ENCODE measurements at regions not wholly inside any gene's neighbourhood (a gene's known extent, or its start where the extent isn't known, plus 50 kb on each side); places are given as distances from the start of the nearest gene placed in this dataset.

DNA sequence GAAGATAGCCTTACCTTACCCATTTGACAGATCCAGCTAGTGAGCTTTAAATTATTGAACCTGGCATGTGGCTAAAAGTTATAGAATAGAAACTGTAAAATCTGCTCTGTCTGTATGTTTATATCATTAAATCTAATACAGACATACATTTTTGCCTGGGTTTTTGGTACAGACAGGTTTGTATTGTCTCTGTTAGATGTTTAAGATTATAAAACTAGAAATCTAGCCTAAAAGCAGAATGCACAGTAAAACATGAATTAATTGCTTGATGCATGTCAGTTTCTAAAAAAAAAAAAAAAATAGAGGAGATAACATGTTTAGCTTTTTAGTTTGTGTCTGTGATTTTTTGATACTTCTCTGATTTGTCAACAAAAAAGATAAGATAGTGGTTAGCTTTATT is 477.6 kb upstream of the LRRC7 start:
- TF ChIP-seq, protein P1, sequence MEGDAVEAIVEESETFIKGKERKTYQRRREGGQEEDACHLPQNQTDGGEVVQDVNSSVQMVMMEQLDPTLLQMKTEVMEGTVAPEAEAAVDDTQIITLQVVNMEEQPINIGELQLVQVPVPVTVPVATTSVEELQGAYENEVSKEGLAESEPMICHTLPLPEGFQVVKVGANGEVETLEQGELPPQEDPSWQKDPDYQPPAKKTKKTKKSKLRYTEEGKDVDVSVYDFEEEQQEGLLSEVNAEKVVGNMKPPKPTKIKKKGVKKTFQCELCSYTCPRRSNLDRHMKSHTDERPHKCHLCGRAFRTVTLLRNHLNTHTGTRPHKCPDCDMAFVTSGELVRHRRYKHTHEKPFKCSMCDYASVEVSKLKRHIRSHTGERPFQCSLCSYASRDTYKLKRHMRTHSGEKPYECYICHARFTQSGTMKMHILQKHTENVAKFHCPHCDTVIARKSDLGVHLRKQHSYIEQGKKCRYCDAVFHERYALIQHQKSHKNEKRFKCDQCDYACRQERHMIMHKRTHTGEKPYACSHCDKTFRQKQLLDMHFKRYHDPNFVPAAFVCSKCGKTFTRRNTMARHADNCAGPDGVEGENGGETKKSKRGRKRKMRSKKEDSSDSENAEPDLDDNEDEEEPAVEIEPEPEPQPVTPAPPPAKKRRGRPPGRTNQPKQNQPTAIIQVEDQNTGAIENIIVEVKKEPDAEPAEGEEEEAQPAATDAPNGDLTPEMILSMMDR (IDR thresholded peaks at IDR 0.05; ENCODE audit: poor library complexity, severe bottlenecking), result no peak
- TF ChIP-seq RAD21 (conservative IDR thresholded peaks at IDR 0.05), result no peak
- no peak for TF ChIP-seq TAF1 (IDR thresholded peaks at IDR 0.05; ENCODE audit: low read depth)
- TF ChIP-seq EZH2 (IDR thresholded peaks at IDR 0.05; ENCODE audit: borderline replicate concordance, insufficient read depth, low read length, poor library complexity, severe bottlenecking), result no peak
- TF ChIP-seq POLR2AphosphoS5 (IDR thresholded peaks at IDR 0.05), result no peak
- TF ChIP-seq, protein P2, sequence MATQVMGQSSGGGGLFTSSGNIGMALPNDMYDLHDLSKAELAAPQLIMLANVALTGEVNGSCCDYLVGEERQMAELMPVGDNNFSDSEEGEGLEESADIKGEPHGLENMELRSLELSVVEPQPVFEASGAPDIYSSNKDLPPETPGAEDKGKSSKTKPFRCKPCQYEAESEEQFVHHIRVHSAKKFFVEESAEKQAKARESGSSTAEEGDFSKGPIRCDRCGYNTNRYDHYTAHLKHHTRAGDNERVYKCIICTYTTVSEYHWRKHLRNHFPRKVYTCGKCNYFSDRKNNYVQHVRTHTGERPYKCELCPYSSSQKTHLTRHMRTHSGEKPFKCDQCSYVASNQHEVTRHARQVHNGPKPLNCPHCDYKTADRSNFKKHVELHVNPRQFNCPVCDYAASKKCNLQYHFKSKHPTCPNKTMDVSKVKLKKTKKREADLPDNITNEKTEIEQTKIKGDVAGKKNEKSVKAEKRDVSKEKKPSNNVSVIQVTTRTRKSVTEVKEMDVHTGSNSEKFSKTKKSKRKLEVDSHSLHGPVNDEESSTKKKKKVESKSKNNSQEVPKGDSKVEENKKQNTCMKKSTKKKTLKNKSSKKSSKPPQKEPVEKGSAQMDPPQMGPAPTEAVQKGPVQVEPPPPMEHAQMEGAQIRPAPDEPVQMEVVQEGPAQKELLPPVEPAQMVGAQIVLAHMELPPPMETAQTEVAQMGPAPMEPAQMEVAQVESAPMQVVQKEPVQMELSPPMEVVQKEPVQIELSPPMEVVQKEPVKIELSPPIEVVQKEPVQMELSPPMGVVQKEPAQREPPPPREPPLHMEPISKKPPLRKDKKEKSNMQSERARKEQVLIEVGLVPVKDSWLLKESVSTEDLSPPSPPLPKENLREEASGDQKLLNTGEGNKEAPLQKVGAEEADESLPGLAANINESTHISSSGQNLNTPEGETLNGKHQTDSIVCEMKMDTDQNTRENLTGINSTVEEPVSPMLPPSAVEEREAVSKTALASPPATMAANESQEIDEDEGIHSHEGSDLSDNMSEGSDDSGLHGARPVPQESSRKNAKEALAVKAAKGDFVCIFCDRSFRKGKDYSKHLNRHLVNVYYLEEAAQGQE (IDR thresholded peaks at IDR 0.05; ENCODE audit: borderline replicate concordance), result no peak
- no peak for TF ChIP-seq EP300 (conservative IDR thresholded peaks at IDR 0.05; ENCODE audit: poor library complexity, severe bottlenecking)
